ENCODE measurements at regions not wholly inside any gene's neighbourhood (a gene's known extent, or its start where the extent isn't known, plus 50 kb on each side); places are given as distances from the start of the nearest gene placed in this dataset.
A peak's percentile ranks its signal among the peaks of the same experiment; 100 is the strongest.
"Not testable (repeated sequence)": the region's sequence is repeated elsewhere in the genome, so short reads cannot be mapped to it uniquely, and the experiment has no call there.

GRCh38 chr15:29648415-29648814 is 173.9 kb downstream of the TJP1 start:
- DNase-seq; H3K36me3 Mint-ChIP-seq; H3K27me3 Mint-ChIP-seq; H3K4me3 Mint-ChIP-seq; H3K4me1 Mint-ChIP-seq; ATAC-seq (ENCODE audit: low read depth in 2 of 2); H3K27ac Mint-ChIP-seq: not testable (repeated sequence)
- H3K9me3 Mint-ChIP-seq = peaks cover 5 to 34% (median 13%) of the 10 kb centered on the region in 7 donors

- Mint-ChIP-seq H3K4me3 (no peak overlapping the region), H3K27me3 (no peaks in the 10 kb centered on the region), H3K27ac (no peak overlapping the region), H3K9me3 (peaks cover 3 to 24% (median 6%) of the 10 kb centered on the region in 7 donors), H3K4me1 (no peaks in the 10 kb centered on the region), H3K36me3 (no peaks in the 10 kb centered on the region)
- no peak for DNase-seq
- ATAC-seq (ENCODE audit: low read depth in 2 of 2) = no peak
These were observed 176.4 kb downstream of the TJP1 start for GRCh38 chr15:29645841-29646240.

- H3K9me3 Mint-ChIP-seq = peaks cover 3 to 22% (median 6%) of the 10 kb centered on the region in 7 donors
- H3K27ac Mint-ChIP-seq; ATAC-seq (ENCODE audit: low read depth in 2 of 2); H3K4me3 Mint-ChIP-seq; H3K36me3 Mint-ChIP-seq; H3K4me1 Mint-ChIP-seq; DNase-seq; H3K27me3 Mint-ChIP-seq: not testable (repeated sequence)
These were observed 177.9 kb downstream of the TJP1 start for GRCh38 chr15:29644361-29644760.

- H3K27me3 Mint-ChIP-seq = peaks cover 0 to 8% (median 0%) of the 10 kb centered on the region in 3 donors
- no peak overlapping the region for H3K27ac Mint-ChIP-seq
- no peak overlapping the region for H3K4me3 Mint-ChIP-seq
- ATAC-seq (ENCODE audit: low read depth in 2 of 2) (no peak), DNase-seq (no peak)
- H3K36me3 Mint-ChIP-seq = no peaks in the 10 kb centered on the region
- peaks cover 0 to 5% (median 0%) of the 10 kb centered on the region in 7 donors for H3K9me3 Mint-ChIP-seq
- H3K4me1 Mint-ChIP-seq = no peaks in the 10 kb centered on the region
These were observed 183.5 kb downstream of the TJP1 start for GRCh38 chr15:29638781-29639180.

DNA sequence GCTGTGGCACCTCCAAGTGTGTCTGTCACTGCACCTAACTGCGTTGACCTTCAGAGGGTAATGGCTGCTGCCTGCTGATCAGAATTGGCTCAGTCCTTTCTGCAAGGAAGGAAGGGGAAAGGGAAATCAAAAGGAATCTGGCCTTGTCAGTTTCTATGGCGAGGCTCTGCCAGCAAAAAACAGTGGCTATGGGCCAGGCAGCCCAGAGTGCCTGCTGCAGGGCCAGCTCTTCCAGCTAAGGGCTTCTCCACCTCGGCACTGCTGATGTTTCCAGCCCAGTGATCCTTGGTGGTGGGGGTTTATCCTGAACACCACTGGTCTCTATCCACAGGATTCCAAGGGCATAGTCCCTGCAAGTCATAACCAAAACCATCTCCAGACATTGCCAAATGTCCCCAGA is 184.3 kb downstream of the TJP1 start:
- no peak for ATAC-seq (ENCODE audit: low read depth in 2 of 2)
- H3K9me3 Mint-ChIP-seq = peaks cover 0 to 5% (median 0%) of the 10 kb centered on the region in 7 donors
- no peak overlapping the region for H3K27ac Mint-ChIP-seq
- no peaks in the 10 kb centered on the region for H3K36me3 Mint-ChIP-seq
- peaks cover 0 to 8% (median 0%) of the 10 kb centered on the region in 3 donors for H3K27me3 Mint-ChIP-seq
- no peak overlapping the region for H3K4me3 Mint-ChIP-seq
- DNase-seq = no peak
- no peaks in the 10 kb centered on the region for H3K4me1 Mint-ChIP-seq

DNA sequence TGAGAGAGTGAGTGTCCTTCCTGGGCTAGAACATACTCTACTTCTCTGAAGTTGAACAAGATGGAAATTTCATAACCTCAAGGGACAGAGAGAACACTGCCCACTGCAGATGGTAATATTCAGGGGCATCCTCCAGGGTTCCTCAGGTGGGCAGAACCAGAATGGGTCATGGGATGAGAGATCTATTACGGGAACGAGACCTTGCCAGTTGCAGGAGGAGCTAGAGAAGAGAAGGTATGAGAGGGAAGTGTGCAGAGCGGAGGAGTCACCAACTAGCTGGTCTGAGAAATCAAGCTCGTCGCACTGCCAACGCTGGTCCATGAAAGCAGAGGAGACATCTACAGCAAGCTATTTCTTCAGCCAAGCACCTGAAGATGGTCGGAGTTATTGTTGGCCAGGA is 184.7 kb downstream of the TJP1 start:
- Mint-ChIP-seq H3K9me3 (peaks cover 0 to 5% (median 0%) of the 10 kb centered on the region in 7 donors), H3K4me3 (no peak overlapping the region), H3K27me3 (peaks cover 0 to 8% (median 0%) of the 10 kb centered on the region in 3 donors), H3K4me1 (no peaks in the 10 kb centered on the region), H3K36me3 (no peaks in the 10 kb centered on the region), H3K27ac (no peak overlapping the region)
- ATAC-seq (ENCODE audit: low read depth in 2 of 2) (no peak), DNase-seq (no peak)

GRCh38 chr15:29636921-29637320 is 185.3 kb downstream of the TJP1 start:
- Mint-ChIP-seq H3K9me3 (peaks cover 0 to 5% (median 0%) of the 10 kb centered on the region in 7 donors), H3K4me3 (no peak overlapping the region), H3K27ac (no peak overlapping the region), H3K4me1 (no peaks in the 10 kb centered on the region), H3K36me3 (no peaks in the 10 kb centered on the region), H3K27me3 (peaks cover 0 to 8% (median 0%) of the 10 kb centered on the region in 3 donors)
- DNase-seq (no peak), ATAC-seq (ENCODE audit: low read depth in 2 of 2) (no peak)

- H3K9me3 Mint-ChIP-seq = peaks cover 0 to 5% (median under 1%) of the 10 kb centered on the region in 7 donors
- H3K36me3 Mint-ChIP-seq = no peaks in the 10 kb centered on the region
- DNase-seq (no peak), ATAC-seq (ENCODE audit: low read depth in 2 of 2) (no peak)
- peak overlapping the region in 1 of 6 donors; percentile 35 for H3K27ac Mint-ChIP-seq
- peak overlapping the region in 1 of 8 donors; percentile 35 for H3K4me3 Mint-ChIP-seq
- peaks cover 0 to 8% (median 0%) of the 10 kb centered on the region in 3 donors for H3K27me3 Mint-ChIP-seq
- no peaks in the 10 kb centered on the region for H3K4me1 Mint-ChIP-seq
These were observed 186.1 kb downstream of the TJP1 start for GRCh38 chr15:29636140-29636539.

- DNase-seq (no peak), ATAC-seq (ENCODE audit: low read depth in 2 of 2) (no peak)
- Mint-ChIP-seq H3K4me3 (no peak overlapping the region), H3K27ac (peak overlapping the region in 2 of 6 donors; percentile 2 to 35), H3K9me3 (peaks cover 0 to 8% (median 5%) of the 10 kb centered on the region in 7 donors), H3K36me3 (no peaks in the 10 kb centered on the region), H3K27me3 (peaks cover 0 to 8% (median 0%) of the 10 kb centered on the region in 3 donors), H3K4me1 (no peaks in the 10 kb centered on the region)
These were observed 186.7 kb downstream of the TJP1 start for GRCh38 chr15:29635513-29636098.

GRCh38 chr15:29633971-29634370 is 188.3 kb downstream of the TJP1 start:
- DNase-seq (no peak), ATAC-seq (ENCODE audit: low read depth in 2 of 2) (no peak)
- Mint-ChIP-seq H3K9me3 (peaks cover 0 to 7% (median 6%) of the 10 kb centered on the region in 7 donors), H3K27ac (no peak overlapping the region), H3K4me3 (no peak overlapping the region), H3K27me3 (no peaks in the 10 kb centered on the region), H3K36me3 (no peaks in the 10 kb centered on the region), H3K4me1 (no peaks in the 10 kb centered on the region)

DNA sequence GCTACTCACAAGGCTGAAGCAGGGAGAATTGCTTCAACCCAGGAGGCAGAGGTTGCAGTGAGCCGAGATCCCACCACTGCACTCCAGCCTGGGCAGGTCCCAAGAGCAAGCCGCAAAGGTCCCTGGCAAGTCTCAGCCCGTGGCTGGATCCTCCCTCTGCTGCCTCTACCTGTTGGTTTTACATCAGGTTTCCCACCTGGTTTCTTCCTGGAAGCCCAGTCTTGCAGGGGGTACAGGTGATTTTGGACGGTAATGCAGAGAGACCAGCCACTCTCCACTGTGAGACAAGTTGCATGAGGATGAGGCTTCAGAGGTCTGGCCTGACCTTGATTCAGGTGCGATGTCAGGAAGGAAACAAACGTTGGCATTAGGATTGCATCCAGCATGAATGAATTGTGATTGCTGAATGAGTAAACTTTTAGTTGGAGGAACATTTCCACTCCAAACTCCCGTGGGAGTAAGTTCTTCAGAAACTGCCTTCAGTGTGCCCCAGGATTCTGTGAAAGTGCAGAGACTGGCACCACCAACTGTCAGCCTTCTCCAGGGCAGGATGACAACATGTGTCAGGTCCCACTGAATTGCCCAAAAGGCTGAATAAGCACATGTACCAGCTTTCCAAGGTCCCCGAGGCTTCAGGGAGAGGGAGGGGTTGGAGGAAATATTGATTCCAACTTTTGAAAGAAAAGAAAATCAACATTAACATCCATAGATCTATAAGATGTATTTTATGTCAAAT is 189.4 kb downstream of the TJP1 start:
- no peak overlapping the region for H3K27ac Mint-ChIP-seq
- ATAC-seq (ENCODE audit: low read depth in 2 of 2) (no peak), DNase-seq (no peak)
- H3K4me3 Mint-ChIP-seq = no peak overlapping the region
- H3K27me3 Mint-ChIP-seq = no peaks in the 10 kb centered on the region
- H3K4me1 Mint-ChIP-seq = no peaks in the 10 kb centered on the region
- H3K36me3 Mint-ChIP-seq = no peaks in the 10 kb centered on the region
- peaks cover 0 to 9% (median 6%) of the 10 kb centered on the region in 7 donors for H3K9me3 Mint-ChIP-seq

- H3K27me3 Mint-ChIP-seq = no peaks in the 10 kb centered on the region
- H3K4me1 Mint-ChIP-seq = no peaks in the 10 kb centered on the region
- peaks cover 2 to 12% (median 5%) of the 10 kb centered on the region in 7 donors for H3K9me3 Mint-ChIP-seq
- H3K27ac Mint-ChIP-seq = no peak overlapping the region
- H3K36me3 Mint-ChIP-seq = no peaks in the 10 kb centered on the region
- DNase-seq (no peak), ATAC-seq (ENCODE audit: low read depth in 2 of 2) (no peak)
- H3K4me3 Mint-ChIP-seq = peak overlapping the region in 1 of 8 donors; percentile 17
These were observed 190.9 kb downstream of the TJP1 start for GRCh38 chr15:29631076-29632070.

- Mint-ChIP-seq H3K27me3 (no peaks in the 10 kb centered on the region), H3K36me3 (no peaks in the 10 kb centered on the region), H3K4me3 (no peak overlapping the region), H3K27ac (no peak overlapping the region), H3K4me1 (no peaks in the 10 kb centered on the region), H3K9me3 (peaks cover 0 to 10% (median 3%) of the 10 kb centered on the region in 7 donors)
- no peak for DNase-seq
- ATAC-seq (ENCODE audit: low read depth in 2 of 2) = no peak
These were observed 198.0 kb downstream of the TJP1 start for GRCh38 chr15:29624271-29624670.
